WTC11 (cell line): ENCODE measurements at regions not wholly inside any gene's neighbourhood (a gene's known extent, or its start where the extent isn't known, plus 50 kb on each side); places are given as distances from the start of the nearest gene placed in this dataset.

Experiments
- ATAC-seq: fragments of 200-7000 bp; cut with Tn5 transposase; 2 replicates; pipeline ENCODE4 v1.10.0; 2021; ENCODE audit warnings: mild to moderate bottlenecking, moderate library complexity
- CTCF ChIA-PET: fragments of 300-600 bp; sonication (Branson Sonifier 250); formaldehyde crosslinking; loops from one replicate; lab custom pipeline; 2021; ENCODE audit warnings: antibody characterized with exemption; lab: Charles Lee
- POLR2A ChIA-PET: fragments of 350-600 bp; sonication (Branson Sonifier 250); formaldehyde crosslinking; loops from one replicate; lab custom pipeline; 2021; ENCODE audit warnings: antibody characterized with exemption; lab: Charles Lee
- DNase-seq: peaks from one replicate; pipeline ENCODE4 v3.0.0; 2021; ENCODE audit warnings: low spot score
- H3K27ac Mint-ChIP-seq: 2 replicates; pipeline ENCODE4 v1.8.0; 2021; ENCODE audit warnings: mixed read lengths
- H3K27me3 Mint-ChIP-seq: 2 replicates; pipeline ENCODE4 v1.8.0; 2021; ENCODE audit warnings: low read depth, mild to moderate bottlenecking, moderate library complexity, mixed read lengths
- H3K36me3 Mint-ChIP-seq: 2 replicates; pipeline ENCODE4 v1.8.0; 2021; ENCODE audit warnings: mixed read lengths
- H3K4me1 Mint-ChIP-seq: 2 replicates; pipeline ENCODE4 v1.8.0; 2022; ENCODE audit warnings: mixed read lengths
- H3K4me3 Mint-ChIP-seq: 2 replicates; pipeline ENCODE4 v1.8.0; 2021; ENCODE audit warnings: mild to moderate bottlenecking, moderate library complexity, mixed read lengths
- H3K9me3 Mint-ChIP-seq: 2 replicates; pipeline ENCODE4 v1.8.0; 2021; ENCODE audit warnings: mixed read lengths
- CREB1 ChIP-seq: sonication (generic); formaldehyde crosslinking; IDR thresholded peaks from 2 replicates; pipeline ENCODE4 v1.8.0; 2023; ENCODE audit warnings: mild to moderate bottlenecking, missing genetic modification reagents
- HMGA2 ChIP-seq: fragments of 250-450 bp; sonication (Bioruptor Pico); IDR thresholded peaks from 2 replicates; pipeline ENCODE4 v1.4.0; 2021; ENCODE audit warnings: mild to moderate bottlenecking, moderate library complexity
- MXD4 ChIP-seq: fragments of 250-450 bp; sonication (Bioruptor Pico); IDR thresholded peaks from 2 replicates; pipeline ENCODE4 v1.8.0; 2021; ENCODE audit warnings: mild to moderate bottlenecking, moderate library complexity, borderline replicate concordance
- MYBL2 ChIP-seq: sonication (generic); formaldehyde crosslinking; IDR thresholded peaks from 2 replicates; pipeline ENCODE4 v1.8.1; 2023; ENCODE audit warnings: mild to moderate bottlenecking, moderate library complexity, missing genetic modification reagents
- NR1H2 ChIP-seq: sonication (generic); formaldehyde crosslinking; IDR thresholded peaks from 2 replicates; pipeline ENCODE4 v1.9.0; 2021; ENCODE audit warnings: mild to moderate bottlenecking, moderate library complexity, missing genetic modification reagents
- NR3C1 ChIP-seq: sonication (generic); formaldehyde crosslinking; conservative IDR thresholded peaks from 2 replicates; pipeline ENCODE4 v1.8.1; 2023; ENCODE audit warnings: low read depth, mild to moderate bottlenecking, missing genetic modification reagents
- OVOL2 ChIP-seq: fragments of 250-450 bp; sonication (Bioruptor Pico); IDR thresholded peaks from 2 replicates; pipeline ENCODE4 v1.9.0; 2021; ENCODE audit warnings: mild to moderate bottlenecking, borderline replicate concordance
- RORB ChIP-seq: fragments of 250-450 bp; sonication (Bioruptor Pico); IDR thresholded peaks from 2 replicates; pipeline ENCODE4 v1.9.0; 2021; ENCODE audit warnings: mild to moderate bottlenecking
- SP1 ChIP-seq: sonication (generic); formaldehyde crosslinking; conservative IDR thresholded peaks from 2 replicates; pipeline ENCODE4 v1.8.1; 2022; ENCODE audit warnings: missing genetic modification reagents
- TEAD1 ChIP-seq: sonication (generic); formaldehyde crosslinking; IDR thresholded peaks from 2 replicates; pipeline ENCODE4 v1.8.0; 2022; ENCODE audit warnings: mild to moderate bottlenecking, missing genetic modification reagents
- TF ChIP-seq, protein P1 (sequence below): sonication (generic); formaldehyde crosslinking; IDR thresholded peaks from 2 replicates; pipeline ENCODE4 v1.8.1; 2023; ENCODE audit warnings: mild to moderate bottlenecking, missing genetic modification reagents
- TF ChIP-seq, protein P2 (sequence below): sonication (generic); formaldehyde crosslinking; IDR thresholded peaks from 2 replicates; pipeline ENCODE4 v1.8.1; 2023; ENCODE audit warnings: mild to moderate bottlenecking, moderate library complexity, missing genetic modification reagents
- TF ChIP-seq, protein P3 (sequence below): sonication (generic); formaldehyde crosslinking; IDR thresholded peaks from 2 replicates; pipeline ENCODE4 v1.8.0; 2022; ENCODE audit warnings: mild to moderate bottlenecking, missing genetic modification reagents
- TF ChIP-seq, protein P4 (sequence below): sonication (generic); formaldehyde crosslinking; IDR thresholded peaks from 2 replicates; pipeline ENCODE4 v1.8.1; 2023; ENCODE audit warnings: mild to moderate bottlenecking, missing genetic modification reagents
- TF ChIP-seq, protein P5 (sequence below): sonication (generic); formaldehyde crosslinking; IDR thresholded peaks from 2 replicates; pipeline ENCODE4 v1.8.0; 2022; ENCODE audit warnings: mild to moderate bottlenecking, missing genetic modification reagents
- TF ChIP-seq, protein P6 (sequence below): sonication (generic); formaldehyde crosslinking; IDR thresholded peaks from 2 replicates; pipeline ENCODE4 v1.8.0; 2022; ENCODE audit warnings: missing genetic modification reagents
- TF ChIP-seq, protein P7 (sequence below): sonication (generic); formaldehyde crosslinking; IDR thresholded peaks from 2 replicates; pipeline ENCODE4 v1.8.1; 2023; ENCODE audit warnings: mild to moderate bottlenecking, missing genetic modification reagents, moderate library complexity

DNA sequence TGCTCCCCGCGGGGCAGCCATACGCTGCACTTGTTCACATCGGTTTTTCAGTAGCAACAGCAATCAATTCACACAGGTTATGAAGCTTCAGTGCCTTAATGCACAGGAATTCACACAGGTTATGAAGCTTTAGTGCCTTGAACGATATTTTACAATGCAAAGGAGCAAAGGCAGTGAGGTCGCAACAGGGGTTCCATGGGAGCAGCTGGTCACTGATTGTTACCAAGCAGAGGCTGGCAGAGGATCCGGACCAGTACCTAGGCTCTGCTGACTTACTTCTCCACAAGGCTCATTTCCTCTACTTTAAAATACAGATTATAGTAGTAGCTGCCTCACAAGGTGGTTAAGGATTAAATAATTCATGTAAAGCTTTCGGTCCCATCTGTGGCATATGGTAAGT lies 95.2 kb upstream of the ODAD2 start:
- H3K4me1 Mint-ChIP-seq = no peaks in the 10 kb centered on the region
- ChIA-PET POLR2A (no interaction called here), CTCF (no interaction called here)
- no peak overlapping the region for H3K27ac Mint-ChIP-seq
- no peak for TF ChIP-seq MYBL2 (CRISPR knock-in tag)
- H3K9me3 Mint-ChIP-seq = no peaks in the 10 kb centered on the region
- no peaks in the 10 kb centered on the region for H3K27me3 Mint-ChIP-seq
- no peaks in the 10 kb centered on the region for H3K36me3 Mint-ChIP-seq
- ATAC-seq = no peak
- H3K4me3 Mint-ChIP-seq = no peak overlapping the region
- DNase-seq = no peak

DNA sequence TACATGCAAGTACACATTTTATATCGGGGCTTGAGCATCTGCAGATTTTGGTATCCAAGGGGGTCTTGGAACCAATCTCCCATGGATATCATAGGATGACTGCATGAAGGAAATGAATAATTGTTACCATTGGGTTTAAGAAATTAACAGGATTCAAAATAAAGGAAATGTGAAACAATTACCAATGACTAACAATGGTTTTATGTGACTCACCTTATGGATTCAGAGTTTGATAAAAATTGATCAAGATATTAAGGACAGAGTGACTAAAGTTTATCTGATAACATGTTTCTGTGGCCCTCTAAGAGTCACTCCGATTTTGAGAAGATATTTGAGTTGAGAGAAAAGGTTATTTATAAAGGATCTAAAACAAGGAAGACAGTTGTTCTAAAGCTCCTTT lies 93.0 kb upstream of the ODAD2 start:
- POLR2A ChIA-PET = no interaction called here
- no peak for DNase-seq
- no peak overlapping the region for H3K4me3 Mint-ChIP-seq

DNA sequence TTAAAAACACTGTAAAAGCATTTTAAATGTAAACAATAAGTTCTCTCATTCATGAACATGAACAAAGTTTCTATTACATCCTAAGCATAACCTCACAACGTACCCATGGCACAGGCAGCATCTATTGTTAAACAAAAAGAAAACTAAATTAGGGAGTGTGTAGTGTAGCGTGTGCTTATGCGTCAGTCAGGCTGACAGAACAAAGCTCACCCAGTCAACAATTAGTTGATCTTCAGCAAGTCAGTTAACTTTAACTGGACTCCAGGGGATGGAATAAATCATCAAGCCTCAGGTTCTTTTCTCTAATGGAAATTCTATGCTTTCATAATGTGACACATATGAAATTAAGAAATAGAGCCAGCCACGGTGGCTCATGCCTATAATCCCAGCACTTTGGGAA lies 91.6 kb upstream of the ODAD2 start:
- H3K36me3 Mint-ChIP-seq = peaks cover 4% of the 10 kb centered on the region
- no peak for ATAC-seq
- H3K27ac Mint-ChIP-seq = no peak overlapping the region
- peaks cover 10% of the 10 kb centered on the region for H3K9me3 Mint-ChIP-seq
- ChIA-PET CTCF (interaction anchor here (1.2 kb wide), 1 partner anchor 306 kb away, joined by 3 read pairs; no protein-coding TSS in a partner anchor), POLR2A (no interaction called here)
- no peak overlapping the region for H3K4me3 Mint-ChIP-seq
- H3K4me1 Mint-ChIP-seq = no peaks in the 10 kb centered on the region
- no peaks in the 10 kb centered on the region for H3K27me3 Mint-ChIP-seq
- no peak for DNase-seq
- TF ChIP-seq SP1 (CRISPR knock-in tag) (no peak), RORB (CRISPR knock-in tag) (no peak), HMGA2 (CRISPR knock-in tag) (no peak), CREB1 (no peak), OVOL2 (CRISPR knock-in tag) (no peak), NR3C1 (CRISPR knock-in tag) (no peak)
- TF ChIP-seq, protein P1, sequence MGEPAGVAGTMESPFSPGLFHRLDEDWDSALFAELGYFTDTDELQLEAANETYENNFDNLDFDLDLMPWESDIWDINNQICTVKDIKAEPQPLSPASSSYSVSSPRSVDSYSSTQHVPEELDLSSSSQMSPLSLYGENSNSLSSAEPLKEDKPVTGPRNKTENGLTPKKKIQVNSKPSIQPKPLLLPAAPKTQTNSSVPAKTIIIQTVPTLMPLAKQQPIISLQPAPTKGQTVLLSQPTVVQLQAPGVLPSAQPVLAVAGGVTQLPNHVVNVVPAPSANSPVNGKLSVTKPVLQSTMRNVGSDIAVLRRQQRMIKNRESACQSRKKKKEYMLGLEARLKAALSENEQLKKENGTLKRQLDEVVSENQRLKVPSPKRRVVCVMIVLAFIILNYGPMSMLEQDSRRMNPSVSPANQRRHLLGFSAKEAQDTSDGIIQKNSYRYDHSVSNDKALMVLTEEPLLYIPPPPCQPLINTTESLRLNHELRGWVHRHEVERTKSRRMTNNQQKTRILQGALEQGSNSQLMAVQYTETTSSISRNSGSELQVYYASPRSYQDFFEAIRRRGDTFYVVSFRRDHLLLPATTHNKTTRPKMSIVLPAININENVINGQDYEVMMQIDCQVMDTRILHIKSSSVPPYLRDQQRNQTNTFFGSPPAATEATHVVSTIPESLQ (CRISPR knock-in tag) = no peak
- TF ChIP-seq, protein P2, sequence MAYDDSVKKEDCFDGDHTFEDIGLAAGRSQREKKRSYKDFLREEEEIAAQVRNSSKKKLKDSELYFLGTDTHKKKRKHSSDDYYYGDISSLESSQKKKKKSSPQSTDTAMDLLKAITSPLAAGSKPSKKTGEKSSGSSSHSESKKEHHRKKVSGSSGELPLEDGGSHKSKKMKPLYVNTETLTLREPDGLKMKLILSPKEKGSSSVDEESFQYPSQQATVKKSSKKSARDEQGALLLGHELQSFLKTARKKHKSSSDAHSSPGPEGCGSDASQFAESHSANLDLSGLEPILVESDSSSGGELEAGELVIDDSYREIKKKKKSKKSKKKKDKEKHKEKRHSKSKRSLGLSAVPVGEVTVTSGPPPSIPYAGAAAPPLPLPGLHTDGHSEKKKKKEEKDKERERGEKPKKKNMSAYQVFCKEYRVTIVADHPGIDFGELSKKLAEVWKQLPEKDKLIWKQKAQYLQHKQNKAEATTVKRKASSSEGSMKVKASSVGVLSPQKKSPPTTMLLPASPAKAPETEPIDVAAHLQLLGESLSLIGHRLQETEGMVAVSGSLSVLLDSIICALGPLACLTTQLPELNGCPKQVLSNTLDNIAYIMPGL (CRISPR knock-in tag) = no peak

More for the DNA sequence above, 93.0 kb upstream of the ODAD2 start:
- TF ChIP-seq MXD4 (CRISPR knock-in tag) (no peak), NR1H2 (no peak), TEAD1 (CRISPR knock-in tag) (no peak)
- TF ChIP-seq, protein P3, sequence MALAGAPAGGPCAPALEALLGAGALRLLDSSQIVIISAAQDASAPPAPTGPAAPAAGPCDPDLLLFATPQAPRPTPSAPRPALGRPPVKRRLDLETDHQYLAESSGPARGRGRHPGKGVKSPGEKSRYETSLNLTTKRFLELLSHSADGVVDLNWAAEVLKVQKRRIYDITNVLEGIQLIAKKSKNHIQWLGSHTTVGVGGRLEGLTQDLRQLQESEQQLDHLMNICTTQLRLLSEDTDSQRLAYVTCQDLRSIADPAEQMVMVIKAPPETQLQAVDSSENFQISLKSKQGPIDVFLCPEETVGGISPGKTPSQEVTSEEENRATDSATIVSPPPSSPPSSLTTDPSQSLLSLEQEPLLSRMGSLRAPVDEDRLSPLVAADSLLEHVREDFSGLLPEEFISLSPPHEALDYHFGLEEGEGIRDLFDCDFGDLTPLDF (CRISPR knock-in tag) = no peak
- TF ChIP-seq, protein P4, sequence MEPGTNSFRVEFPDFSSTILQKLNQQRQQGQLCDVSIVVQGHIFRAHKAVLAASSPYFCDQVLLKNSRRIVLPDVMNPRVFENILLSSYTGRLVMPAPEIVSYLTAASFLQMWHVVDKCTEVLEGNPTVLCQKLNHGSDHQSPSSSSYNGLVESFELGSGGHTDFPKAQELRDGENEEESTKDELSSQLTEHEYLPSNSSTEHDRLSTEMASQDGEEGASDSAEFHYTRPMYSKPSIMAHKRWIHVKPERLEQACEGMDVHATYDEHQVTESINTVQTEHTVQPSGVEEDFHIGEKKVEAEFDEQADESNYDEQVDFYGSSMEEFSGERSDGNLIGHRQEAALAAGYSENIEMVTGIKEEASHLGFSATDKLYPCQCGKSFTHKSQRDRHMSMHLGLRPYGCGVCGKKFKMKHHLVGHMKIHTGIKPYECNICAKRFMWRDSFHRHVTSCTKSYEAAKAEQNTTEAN = no peak
- TF ChIP-seq, protein P5, sequence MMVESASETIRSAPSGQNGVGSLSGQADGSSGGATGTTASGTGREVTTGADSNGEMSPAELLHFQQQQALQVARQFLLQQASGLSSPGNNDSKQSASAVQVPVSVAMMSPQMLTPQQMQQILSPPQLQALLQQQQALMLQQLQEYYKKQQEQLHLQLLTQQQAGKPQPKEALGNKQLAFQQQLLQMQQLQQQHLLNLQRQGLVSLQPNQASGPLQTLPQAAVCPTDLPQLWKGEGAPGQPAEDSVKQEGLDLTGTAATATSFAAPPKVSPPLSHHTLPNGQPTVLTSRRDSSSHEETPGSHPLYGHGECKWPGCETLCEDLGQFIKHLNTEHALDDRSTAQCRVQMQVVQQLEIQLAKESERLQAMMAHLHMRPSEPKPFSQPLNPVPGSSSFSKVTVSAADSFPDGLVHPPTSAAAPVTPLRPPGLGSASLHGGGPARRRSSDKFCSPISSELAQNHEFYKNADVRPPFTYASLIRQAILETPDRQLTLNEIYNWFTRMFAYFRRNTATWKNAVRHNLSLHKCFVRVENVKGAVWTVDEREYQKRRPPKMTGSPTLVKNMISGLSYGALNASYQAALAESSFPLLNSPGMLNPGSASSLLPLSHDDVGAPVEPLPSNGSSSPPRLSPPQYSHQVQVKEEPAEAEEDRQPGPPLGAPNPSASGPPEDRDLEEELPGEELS (CRISPR knock-in tag) = no peak
- TF ChIP-seq, protein P6, sequence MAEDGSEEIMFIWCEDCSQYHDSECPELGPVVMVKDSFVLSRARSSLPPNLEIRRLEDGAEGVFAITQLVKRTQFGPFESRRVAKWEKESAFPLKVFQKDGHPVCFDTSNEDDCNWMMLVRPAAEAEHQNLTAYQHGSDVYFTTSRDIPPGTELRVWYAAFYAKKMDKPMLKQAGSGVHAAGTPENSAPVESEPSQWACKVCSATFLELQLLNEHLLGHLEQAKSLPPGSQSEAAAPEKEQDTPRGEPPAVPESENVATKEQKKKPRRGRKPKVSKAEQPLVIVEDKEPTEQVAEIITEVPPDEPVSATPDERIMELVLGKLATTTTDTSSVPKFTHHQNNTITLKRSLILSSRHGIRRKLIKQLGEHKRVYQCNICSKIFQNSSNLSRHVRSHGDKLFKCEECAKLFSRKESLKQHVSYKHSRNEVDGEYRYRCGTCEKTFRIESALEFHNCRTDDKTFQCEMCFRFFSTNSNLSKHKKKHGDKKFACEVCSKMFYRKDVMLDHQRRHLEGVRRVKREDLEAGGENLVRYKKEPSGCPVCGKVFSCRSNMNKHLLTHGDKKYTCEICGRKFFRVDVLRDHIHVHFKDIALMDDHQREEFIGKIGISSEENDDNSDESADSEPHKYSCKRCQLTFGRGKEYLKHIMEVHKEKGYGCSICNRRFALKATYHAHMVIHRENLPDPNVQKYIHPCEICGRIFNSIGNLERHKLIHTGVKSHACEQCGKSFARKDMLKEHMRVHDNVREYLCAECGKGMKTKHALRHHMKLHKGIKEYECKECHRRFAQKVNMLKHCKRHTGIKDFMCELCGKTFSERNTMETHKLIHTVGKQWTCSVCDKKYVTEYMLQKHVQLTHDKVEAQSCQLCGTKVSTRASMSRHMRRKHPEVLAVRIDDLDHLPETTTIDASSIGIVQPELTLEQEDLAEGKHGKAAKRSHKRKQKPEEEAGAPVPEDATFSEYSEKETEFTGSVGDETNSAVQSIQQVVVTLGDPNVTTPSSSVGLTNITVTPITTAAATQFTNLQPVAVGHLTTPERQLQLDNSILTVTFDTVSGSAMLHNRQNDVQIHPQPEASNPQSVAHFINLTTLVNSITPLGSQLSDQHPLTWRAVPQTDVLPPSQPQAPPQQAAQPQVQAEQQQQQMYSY (CRISPR knock-in tag) = no peak
- TF ChIP-seq, protein P7, sequence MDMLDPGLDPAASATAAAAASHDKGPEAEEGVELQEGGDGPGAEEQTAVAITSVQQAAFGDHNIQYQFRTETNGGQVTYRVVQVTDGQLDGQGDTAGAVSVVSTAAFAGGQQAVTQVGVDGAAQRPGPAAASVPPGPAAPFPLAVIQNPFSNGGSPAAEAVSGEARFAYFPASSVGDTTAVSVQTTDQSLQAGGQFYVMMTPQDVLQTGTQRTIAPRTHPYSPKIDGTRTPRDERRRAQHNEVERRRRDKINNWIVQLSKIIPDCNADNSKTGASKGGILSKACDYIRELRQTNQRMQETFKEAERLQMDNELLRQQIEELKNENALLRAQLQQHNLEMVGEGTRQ (CRISPR knock-in tag) = no peak
- Mint-ChIP-seq H3K36me3 (no peaks in the 10 kb centered on the region), H3K9me3 (no peaks in the 10 kb centered on the region), H3K27me3 (no peaks in the 10 kb centered on the region), H3K4me1 (no peaks in the 10 kb centered on the region), H3K27ac (no peak overlapping the region)
- CTCF ChIA-PET = no interaction called here
- ATAC-seq = no peak
